H1 (cell line): ENCODE measurements at regions not wholly inside any gene's neighbourhood (a gene's known extent, or its start where the extent isn't known, plus 50 kb on each side); places are given as distances from the start of the nearest gene placed in this dataset.

Source experiments
- CTCF ChIA-PET: fragments of 300-600 bp; sonication (Branson Sonifier 250); formaldehyde crosslinking; loops from one replicate; lab custom pipeline; 2021; ENCODE audit not compliant: partially characterized antibody; lab: Charles Lee
- POLR2A ChIA-PET: fragments of 300-600 bp; sonication (Branson Sonifier 250); formaldehyde crosslinking; loops from one replicate; lab custom pipeline; 2021; ENCODE audit warnings: inconsistent platforms; ENCODE audit not compliant: partially characterized antibody; lab: Charles Lee
- DNase-seq, 2 experiments: peaks; one replicate each; pipeline versions ENCODE4 v3.0.0 to v3.0.0-alpha.2; 2010 to 2022; ENCODE audit warnings: low spot score in 2 of 2, low read depth in 1 of 2, mixed read lengths in 1 of 2
- FAIRE-seq: peaks from 2 replicates; lab custom pipeline; 2011; peaks lifted over from hg19 to GRCh38; lab: Jason Lieb, UNC
- H2AFZ ChIP-seq: 2 replicates; pipeline ENCODE4 v1.8.1; 2012; ENCODE audit warnings: low read length, inconsistent platforms
- H2AK5ac ChIP-seq: 2 replicates; pipeline ENCODE4 v1.6.1; 2013; ENCODE audit warnings: low read depth, low read length
- H2BK120ac ChIP-seq: replicated peaks from 2 replicates; pipeline ENCODE3; 2013; ENCODE audit warnings: low read depth, low read length, inconsistent platforms
- H2BK12ac ChIP-seq: 2 replicates; pipeline ENCODE4 v1.6.1; 2013; ENCODE audit warnings: low read depth, low read length
- H2BK15ac ChIP-seq: 2 replicates; pipeline ENCODE4 v1.6.1; 2013; ENCODE audit warnings: low read length
- H2BK20ac ChIP-seq: 2 replicates; pipeline ENCODE4 v1.6.1; 2013; ENCODE audit warnings: low read length
- H2BK5ac ChIP-seq: 2 replicates; pipeline ENCODE4 v1.6.1; 2013; ENCODE audit warnings: low read depth, low read length
- H3K14ac ChIP-seq: 2 replicates; pipeline ENCODE4 v1.6.1; 2013; ENCODE audit warnings: inconsistent platforms; ENCODE audit not compliant: insufficient read length
- H3K18ac ChIP-seq: 2 replicates; pipeline ENCODE4 v1.6.1; 2013; ENCODE audit warnings: low read length; ENCODE audit errors: extremely low read depth
- H3K23ac ChIP-seq: 2 replicates; pipeline ENCODE4 v1.6.1; 2013; ENCODE audit warnings: inconsistent platforms; ENCODE audit not compliant: insufficient read length
- H3K23me2 ChIP-seq: 2 replicates; pipeline ENCODE4 v1.6.1; 2013; ENCODE audit warnings: low read depth, low read length
- H3K27ac ChIP-seq: 2 replicates; pipeline ENCODE4 v1.6.1; 2011; ENCODE audit warnings: low read depth, low read length, inconsistent platforms
- H3K27me3 ChIP-seq, 4 experiments: replicated peaks in 1 of 4; 1 replicate in 1 of 4; 2 replicates in 3 of 4; pipeline versions ENCODE4 v1.6.1 to v1.8.1; 2011 to 2013; ENCODE audit warnings: low read length in 3 of 4, mild to moderate bottlenecking in 3 of 4, inconsistent platforms in 2 of 4, mixed read lengths in 2 of 4, moderate library complexity in 1 of 4; ENCODE audit not compliant: control insufficient read depth in 3 of 4, insufficient read depth in 3 of 4; ENCODE audit errors: extremely low read depth in 1 of 4
- H3K36me3 ChIP-seq, 4 experiments: 2 replicates each; pipeline versions ENCODE4 v1.6.1 to v1.8.1; 2011 to 2013; ENCODE audit warnings: mild to moderate bottlenecking in 4 of 4, low read length in 3 of 4, moderate library complexity in 2 of 4, control low read depth in 1 of 4, inconsistent platforms in 1 of 4; ENCODE audit not compliant: insufficient read depth in 4 of 4, control insufficient read depth in 2 of 4
- H3K4ac ChIP-seq: replicated peaks from 2 replicates; pipeline ENCODE3; 2013; ENCODE audit warnings: low read length, low read depth, mixed read lengths, inconsistent platforms; ENCODE audit not compliant: insufficient read length
- H3K4me1 ChIP-seq, 4 experiments: replicated peaks in 1 of 4; 1 replicate in 1 of 4; 2 replicates in 3 of 4; pipeline versions ENCODE4 v1.6.1 to v1.8.1; 2011 to 2013; ENCODE audit warnings: low read length in 3 of 4, inconsistent platforms in 2 of 4, mixed read lengths in 1 of 4; ENCODE audit not compliant: insufficient read depth in 4 of 4, control insufficient read depth in 3 of 4
- H3K4me2 ChIP-seq, 2 experiments: 2 replicates each; pipeline versions ENCODE4 v1.6.1 to v1.8.1; 2011 to 2013; ENCODE audit warnings: low read depth in 2 of 2, low read length in 2 of 2, control low read depth in 1 of 2, inconsistent platforms in 1 of 2, mild to moderate bottlenecking in 1 of 2; ENCODE audit not compliant: insufficient read depth in 1 of 2
- H3K4me3 ChIP-seq, 4 experiments: fragments of 200-600, 300-600 bp in 1 of 4; sonication (generic), shearing (Covaris generic), sonication (Bioruptor Twin) in 1 of 4; 2 replicates each; pipeline versions ENCODE4 v1.5.1 to v1.8.1; 2011 to 2016; ENCODE audit warnings: low read length in 4 of 4, low read depth in 3 of 4, control low read depth in 2 of 4, inconsistent platforms in 2 of 4, mild to moderate bottlenecking in 2 of 4, mixed read lengths in 1 of 4, moderate library complexity in 1 of 4; ENCODE audit not compliant: insufficient read depth in 2 of 4; ENCODE audit errors: extremely low read depth in 1 of 4
- H3K56ac ChIP-seq: replicated peaks from 2 replicates; pipeline ENCODE3; 2013; ENCODE audit warnings: low read depth, mild to moderate bottlenecking, mixed read lengths, low read length, inconsistent platforms; ENCODE audit not compliant: insufficient read length
- H3K79me1 ChIP-seq: 2 replicates; pipeline ENCODE4 v1.6.1; 2013; ENCODE audit warnings: low read depth, low read length, control low read depth
- H3K79me2 ChIP-seq, 2 experiments: 2 replicates each; pipeline versions ENCODE4 v1.6.1 to v1.8.1; 2012 to 2013; ENCODE audit warnings: low read length in 2 of 2, mild to moderate bottlenecking in 2 of 2, inconsistent platforms in 1 of 2; ENCODE audit not compliant: insufficient read depth in 2 of 2, control insufficient read depth in 1 of 2
- H3K9ac ChIP-seq, 4 experiments: replicated peaks in 1 of 4; 1 replicate in 1 of 4; 2 replicates in 3 of 4; pipeline versions ENCODE4 v1.6.1 to v1.8.1; 2011 to 2013; ENCODE audit warnings: low read depth in 3 of 4, low read length in 3 of 4, control low read depth in 2 of 4, mild to moderate bottlenecking in 2 of 4, moderate library complexity in 2 of 4, inconsistent platforms in 1 of 4; ENCODE audit errors: extremely low read depth in 1 of 4
- H3K9me3 ChIP-seq, 2 experiments: 2 replicates each; pipeline versions ENCODE4 v1.6.1 to v1.8.1; 2012 to 2013; ENCODE audit warnings: mild to moderate bottlenecking in 2 of 2, moderate library complexity in 2 of 2, control low read depth in 1 of 2, inconsistent platforms in 1 of 2, low read depth in 1 of 2, low read length in 1 of 2, mixed read lengths in 1 of 2; ENCODE audit not compliant: insufficient read depth in 2 of 2
- H4K20me1 ChIP-seq, 2 experiments: replicated peaks in 1 of 2; 2 replicates each; pipeline versions ENCODE3 to v1.8.1; 2011 to 2013; ENCODE audit warnings: inconsistent platforms in 2 of 2, low read length in 2 of 2, mild to moderate bottlenecking in 1 of 2; ENCODE audit not compliant: insufficient read depth in 2 of 2, control insufficient read depth in 1 of 2
- H4K5ac ChIP-seq: 2 replicates; pipeline ENCODE4 v1.6.1; 2013; ENCODE audit warnings: low read length, low read depth, mixed read lengths, inconsistent platforms; ENCODE audit not compliant: insufficient read length
- H4K8ac ChIP-seq: 2 replicates; pipeline ENCODE4 v1.8.0; 2013; ENCODE audit warnings: mild to moderate bottlenecking, moderate library complexity, low read length, inconsistent platforms; ENCODE audit not compliant: insufficient read depth; ENCODE audit errors: extremely low read depth
- H4K91ac ChIP-seq: replicated peaks from 2 replicates; pipeline ENCODE3; 2013; ENCODE audit warnings: low read length, mixed read lengths, inconsistent platforms; ENCODE audit not compliant: insufficient read length
- MAFK ChIP-seq: IDR thresholded peaks from 2 replicates; pipeline ENCODE4 v1.6.1; 2012; ENCODE audit warnings: low read depth, mild to moderate bottlenecking, improper control_type of control experiment, low read length
- WGBS, 2 experiments: shearing (Covaris generic) in 1 of 2; methylation state at CpG; one replicate each; pipeline versions ENCODE4 v1.1.6 to v1.1.7; 2013 to 2015; ENCODE audit warnings: low lambda C conversion rate in 2 of 2, mixed read lengths in 2 of 2, inconsistent platforms in 1 of 2, low coverage in 1 of 2, missing lambda C conversion rate in 1 of 2; ENCODE audit not compliant: insufficient replicate concordance in 2 of 2, insufficient coverage in 1 of 2, insufficient read length in 1 of 2; ENCODE audit errors: extremely low coverage in 1 of 2, missing lambda C conversion rate in 1 of 2; 5-methylcytosine and 5-hydroxymethylcytosine counted together

GRCh38 chr4:19623866-19624265, 627.8 kb upstream of the SLIT2 start:
- Histone ChIP-seq H2BK20ac (no peak overlapping the region), H2BK5ac (no peak overlapping the region), H2BK15ac (no peak overlapping the region), H3K4me3 (no peak overlapping the region), H2BK12ac (no peak overlapping the region), H3K27ac (no peak overlapping the region), H3K9me3 (peaks cover 0 to 2% of the 10 kb centered on the region in 2 experiments; a peak in 1 of 4 replicates), H2BK120ac (no peak overlapping the region), H3K23ac (no peak overlapping the region), H3K18ac (no peak overlapping the region), H3K4me2 (no peak overlapping the region), H3K4ac (no peak overlapping the region), H4K20me1 (no peaks in the 10 kb centered on the region), H3K14ac (no peak overlapping the region), H4K5ac (no peak overlapping the region), H2AK5ac (no peak overlapping the region), H3K27me3 (no peaks in the 10 kb centered on the region), H3K36me3 (no peaks in the 10 kb centered on the region), H4K91ac (no peak overlapping the region), H3K9ac (no peak overlapping the region), H3K4me1 (no peaks in the 10 kb centered on the region), H3K23me2 (no peaks in the 10 kb centered on the region), H3K79me1 (no peaks in the 10 kb centered on the region), H3K79me2 (no peaks in the 10 kb centered on the region), H2AFZ (no peak overlapping the region), H3K56ac (no peak overlapping the region), H4K8ac (no peak overlapping the region)
- POLR2A ChIA-PET = no interaction called here
- no peak for FAIRE-seq
- CTCF ChIA-PET = no interaction called here
- WGBS, 2 experiments = 91% methylated on average over 1 of the region's 1 CpG; no CpG with 5 or more reads in 1 of the 2 experiments
- no peak for DNase-seq
- TF ChIP-seq MAFK = no peak
